HuH-7.5 (cell line): ENCODE measurements at regions not wholly inside any gene's neighbourhood (a gene's known extent, or its start where the extent isn't known, plus 50 kb on each side); places are given as distances from the start of the nearest gene placed in this dataset.

ENCODE experiments used
- DNase-seq: peaks from one replicate; pipeline ENCODE4 v3.0.0; 2011; ENCODE audit warnings: low spot score

- no peak for DNase-seq
Measured at GRCh38 chr11:106400949-106401570, 323.6 kb downstream of the AASDHPPT start.

- DNase-seq = no peak
Measured at GRCh38 chr11:106403751-106404150, 326.3 kb downstream of the AASDHPPT start.

- DNase-seq = no peak
Measured at GRCh38 chr11:106409222-106409621, 331.8 kb downstream of the AASDHPPT start.

- DNase-seq = no peak
Measured at GRCh38 chr11:106409671-106410070, 332.2 kb downstream of the AASDHPPT start.

DNA sequence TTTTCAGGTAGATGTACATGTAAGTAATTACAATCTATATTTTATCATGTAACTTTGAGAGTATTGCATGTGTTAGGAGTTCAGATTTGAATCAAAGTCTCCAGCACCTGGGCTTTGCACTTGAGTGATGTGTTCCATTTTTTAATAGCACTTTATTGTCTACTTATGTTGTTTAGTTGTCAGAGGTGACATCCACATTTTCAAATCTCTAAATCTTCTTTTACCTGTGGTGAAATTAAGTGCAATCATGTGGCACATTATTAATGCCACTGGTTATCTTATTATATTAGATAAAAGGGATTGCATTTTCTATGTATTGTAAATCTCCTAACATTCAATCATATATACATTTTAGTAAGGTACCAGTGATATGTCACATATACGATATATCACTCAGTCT lies 333.4 kb downstream of the AASDHPPT start:
- no peak for DNase-seq

GRCh38 chr11:106413222-106413621 lies 335.8 kb downstream of the AASDHPPT start:
- no peak for DNase-seq

- DNase-seq = no peak
Measured at GRCh38 chr11:106415510-106415909, 338.0 kb downstream of the AASDHPPT start.

DNA sequence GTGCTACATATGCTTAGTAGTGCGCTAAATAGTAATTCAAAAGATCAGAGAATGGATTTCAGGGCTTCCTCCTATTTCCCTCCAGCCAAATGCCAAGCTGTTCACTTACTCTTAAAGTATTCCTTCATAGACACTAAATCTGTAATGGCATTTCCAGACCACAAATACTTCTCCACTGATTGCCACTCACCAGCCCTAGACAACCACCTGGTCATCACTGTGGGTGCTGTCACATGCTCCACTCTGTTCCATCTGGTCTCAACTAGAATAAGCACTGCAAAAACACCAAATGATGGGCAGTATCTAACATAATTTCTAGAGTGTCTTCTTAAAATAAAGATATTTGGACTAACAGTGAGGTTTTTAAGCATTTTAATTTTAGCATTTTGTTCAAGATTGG lies 341.3 kb downstream of the AASDHPPT start:
- DNase-seq = no peak

DNA sequence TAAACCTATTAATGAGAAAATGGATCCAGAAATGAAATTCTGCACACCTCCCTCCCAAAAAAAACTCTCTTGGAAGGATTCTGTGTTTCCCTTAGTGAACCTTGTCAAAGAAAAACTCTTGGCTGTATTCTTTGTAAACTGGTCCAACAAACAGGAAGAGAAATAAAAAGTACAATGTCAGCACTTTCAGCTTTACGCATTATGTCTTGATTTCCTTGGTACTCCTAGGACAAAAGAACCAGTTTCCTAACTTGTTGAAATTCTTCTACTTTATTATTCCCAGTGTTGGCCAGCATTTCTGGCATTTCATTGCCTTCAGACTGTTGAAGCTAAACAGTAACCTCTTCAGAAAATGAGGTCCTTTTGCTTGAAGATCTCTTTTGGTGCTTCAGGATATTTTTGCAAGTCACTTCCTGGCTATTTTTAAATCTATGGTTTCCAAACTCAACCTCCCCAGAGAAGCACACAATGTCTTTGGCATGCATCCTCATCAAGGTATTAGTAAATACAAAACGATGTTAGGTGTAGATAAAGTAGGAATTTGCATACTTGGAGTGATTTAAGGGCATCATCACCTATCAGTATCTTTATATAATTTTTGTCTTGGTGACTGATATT lies 342.7 kb downstream of the AASDHPPT start:
- DNase-seq = no peak

GRCh38 chr11:106420686-106421085 lies 343.2 kb downstream of the AASDHPPT start:
- no peak for DNase-seq

DNA sequence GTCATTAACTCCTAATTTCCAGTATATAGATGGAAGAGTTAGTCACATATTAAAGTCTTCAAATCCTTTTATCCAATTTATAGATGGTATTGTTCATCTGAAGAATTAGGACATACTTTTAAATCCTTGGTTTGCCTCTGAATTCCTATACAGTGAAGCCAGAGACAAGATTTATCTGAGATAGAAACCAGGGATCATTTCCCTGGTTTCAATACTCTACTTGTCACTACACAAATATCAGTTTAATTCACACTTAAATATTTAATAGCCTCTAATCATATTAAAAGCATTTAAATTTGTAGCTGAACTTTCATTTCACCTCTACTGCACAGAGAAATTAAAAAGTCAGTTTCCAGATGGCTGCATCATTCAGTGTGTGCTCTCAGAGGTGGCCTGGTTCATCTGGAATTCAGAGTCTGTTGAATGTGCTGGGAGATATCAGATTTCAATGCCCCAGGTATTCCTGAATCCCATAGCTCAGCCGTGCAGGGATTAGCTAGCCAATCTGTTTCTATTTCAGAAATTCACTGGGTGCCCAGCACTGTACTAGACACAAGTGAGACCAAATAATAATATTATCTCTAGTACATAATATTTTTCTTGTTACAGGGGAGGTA lies 344.3 kb downstream of the AASDHPPT start:
- no peak for DNase-seq

DNA sequence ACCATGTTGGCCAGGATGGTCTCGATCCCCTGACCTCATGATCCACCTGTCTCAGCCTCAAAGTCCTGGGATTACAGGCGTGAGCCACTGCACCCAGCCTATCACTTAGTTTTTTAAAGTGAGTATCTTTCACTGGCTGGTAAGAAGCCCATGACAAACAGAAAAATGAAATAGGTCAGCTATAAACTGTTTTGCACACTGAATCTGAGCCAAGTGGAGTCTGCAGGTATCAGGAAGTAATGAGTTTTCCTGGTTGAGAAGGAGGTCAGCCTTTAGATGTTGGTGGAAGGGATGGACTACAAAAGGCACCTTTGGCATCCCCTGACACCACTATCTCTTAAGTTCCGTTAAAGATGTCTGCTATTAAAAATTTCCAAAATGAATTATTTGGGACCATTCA lies 345.1 kb downstream of the AASDHPPT start:
- DNase-seq = no peak

DNA sequence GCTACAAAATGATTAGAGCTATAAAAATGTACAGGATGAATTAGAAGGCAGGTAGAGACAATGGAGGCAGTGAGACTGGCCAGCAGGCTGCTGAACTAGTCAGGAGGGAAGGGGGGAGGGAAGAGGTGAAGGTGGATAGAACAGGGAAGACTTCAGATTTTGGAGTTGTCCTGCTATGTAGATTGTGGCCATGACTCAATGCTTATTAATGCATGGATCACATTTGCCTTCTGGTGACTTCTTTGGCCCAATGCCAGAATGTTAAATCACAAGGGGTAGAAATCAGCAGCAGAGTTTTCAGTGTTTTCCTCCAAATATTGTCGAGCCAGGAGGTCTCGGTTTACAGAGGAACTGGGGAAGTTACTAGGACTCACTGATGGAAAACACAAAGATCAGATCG lies 346.6 kb downstream of the AASDHPPT start:
- DNase-seq = no peak

DNA sequence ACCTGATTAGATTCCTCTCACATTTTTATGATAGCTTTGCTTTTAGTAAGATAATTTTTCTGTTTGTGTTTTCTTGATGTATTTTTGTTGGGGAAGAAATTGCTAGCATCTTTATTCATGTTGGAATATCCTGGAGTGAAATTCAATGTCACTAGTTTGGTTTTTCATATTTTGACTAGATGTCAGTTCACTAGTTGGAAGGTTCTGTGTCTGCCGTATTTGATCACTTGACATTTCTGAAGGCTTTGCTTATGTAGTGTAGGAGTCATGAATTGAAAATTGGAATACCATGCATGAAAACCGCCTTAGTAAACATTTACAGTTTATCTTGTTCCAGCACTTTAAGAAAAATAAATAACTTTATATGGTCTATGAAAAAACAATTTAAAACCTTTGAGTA lies 348.4 kb downstream of the AASDHPPT start:
- DNase-seq = no peak

DNA sequence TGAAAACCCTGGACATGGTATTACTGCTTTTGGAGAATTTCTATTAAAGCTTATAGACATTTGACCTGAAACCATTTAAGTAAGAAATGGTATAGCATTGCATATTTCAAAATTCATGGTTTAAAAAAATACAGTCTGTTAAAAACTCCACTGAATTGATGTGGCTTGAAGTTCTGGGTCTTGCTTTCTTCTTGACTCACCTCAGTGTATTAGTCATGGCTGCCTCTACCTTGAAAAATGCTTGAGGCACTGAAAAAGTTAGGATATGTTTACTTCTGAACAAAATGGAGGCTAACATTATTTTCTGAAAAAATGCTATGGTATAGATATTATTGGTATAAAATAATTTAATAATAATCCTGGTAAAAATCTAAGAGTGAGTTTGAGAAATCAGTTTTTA lies 349.2 kb downstream of the AASDHPPT start:
- DNase-seq = no peak

GRCh38 chr11:106427736-106428135 lies 350.3 kb downstream of the AASDHPPT start:
- no peak for DNase-seq

GRCh38 chr11:106442032-106442431 lies 364.6 kb downstream of the AASDHPPT start:
- DNase-seq = no peak

GRCh38 chr11:106446302-106446701 lies 368.8 kb downstream of the AASDHPPT start:
- no peak for DNase-seq

DNA sequence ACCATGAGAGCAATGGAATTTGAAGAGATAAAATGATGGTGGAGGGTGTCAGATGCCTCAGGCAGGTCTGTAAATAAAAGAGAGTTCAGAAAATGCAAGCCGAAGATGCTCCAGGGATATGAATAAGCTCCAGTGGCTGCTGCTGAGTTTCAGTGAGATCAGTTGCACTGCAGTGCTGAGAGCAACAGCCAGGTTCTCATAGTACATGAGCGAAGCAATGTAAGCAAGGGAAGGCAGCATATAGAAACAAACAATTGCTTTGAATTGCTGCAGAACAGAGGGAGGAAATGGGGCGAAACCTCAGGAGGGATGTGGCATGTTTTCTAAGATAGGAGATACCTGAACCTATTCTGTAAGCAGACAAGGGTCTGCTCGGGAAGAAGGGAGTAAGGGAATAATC lies 369.5 kb downstream of the AASDHPPT start:
- DNase-seq = no peak

DNA sequence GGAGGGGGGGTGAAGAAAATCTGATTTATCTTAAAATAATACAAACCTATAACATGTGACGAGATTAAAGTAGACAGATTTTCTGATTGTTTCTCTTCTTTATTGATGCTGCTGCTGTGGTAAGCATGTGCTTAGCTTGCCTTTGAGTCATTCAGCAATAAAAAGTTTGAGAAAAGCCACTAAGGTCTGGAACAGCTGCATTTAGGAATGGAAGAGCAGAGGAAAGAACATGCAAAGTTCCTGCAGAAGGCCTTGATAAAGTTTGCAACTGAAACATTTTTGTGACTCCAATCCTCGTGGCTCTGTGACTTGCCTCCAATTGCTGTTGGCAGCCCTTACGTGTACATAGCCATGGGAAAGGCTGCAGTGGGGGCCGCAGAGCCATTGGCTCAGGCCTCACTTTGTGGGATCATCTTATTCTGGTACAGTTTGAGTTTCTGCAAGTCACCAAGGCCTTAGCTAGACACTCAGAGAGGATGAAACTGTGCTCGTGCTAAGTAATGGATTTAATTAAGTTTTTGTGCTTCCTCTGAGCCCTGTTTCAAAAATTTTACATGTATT lies 370.2 kb downstream of the AASDHPPT start:
- no peak for DNase-seq

GRCh38 chr11:106449763-106450162 lies 372.3 kb downstream of the AASDHPPT start:
- DNase-seq = no peak

GRCh38 chr11:106451228-106451922 lies 373.9 kb downstream of the AASDHPPT start:
- no peak for DNase-seq

GRCh38 chr11:106456647-106457046 lies 379.2 kb downstream of the AASDHPPT start:
- DNase-seq = no peak
